Body of pancreas (tissue), 4 donors: ENCODE measurements at regions not wholly inside any gene's neighbourhood (a gene's known extent, or its start where the extent isn't known, plus 50 kb on each side); places are given as distances from the start of the nearest gene placed in this dataset.

ENCODE experiments used
- POLR2A ChIP-seq, 3 donors: fragments of 450-650 bp; IDR thresholded peaks; one replicate each; pipeline ENCODE4 v1.6.1; 2016; ENCODE audit warnings: antibody characterized with exemption in 3 of 3, mild to moderate bottlenecking in 2 of 3
- TF ChIP-seq, protein P1 (sequence below), 7 experiments: fragments of 450-650 bp in 4 of 7; fragments of 200-600 bp in 3 of 7; sonication (generic) in 3 of 7; IDR thresholded peaks; one replicate each; pipeline ENCODE4 v1.5.1; 2016 to 2019; ENCODE audit warnings: antibody characterized with exemption in 7 of 7

DNA sequence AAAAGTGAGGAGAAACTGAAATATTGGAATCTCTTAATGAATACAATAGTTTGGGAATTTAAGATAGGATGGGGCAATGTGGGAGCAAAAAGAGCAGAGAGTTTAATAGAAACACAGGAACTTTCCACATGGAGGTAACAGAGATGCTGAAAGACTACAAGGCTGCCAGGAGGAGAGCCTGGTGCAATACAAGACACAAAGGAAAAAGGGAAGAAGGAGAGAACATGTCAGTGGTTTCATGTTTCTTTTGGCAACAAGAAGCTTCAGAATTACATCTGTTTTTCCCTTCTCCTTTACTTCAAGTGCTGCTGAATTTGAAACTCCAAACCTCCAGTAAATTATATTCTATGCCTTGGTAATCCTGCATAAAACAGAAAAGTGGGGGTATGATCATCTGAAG lies 474.3 kb downstream of the FAT4 start:
- TF ChIP-seq, protein P1, sequence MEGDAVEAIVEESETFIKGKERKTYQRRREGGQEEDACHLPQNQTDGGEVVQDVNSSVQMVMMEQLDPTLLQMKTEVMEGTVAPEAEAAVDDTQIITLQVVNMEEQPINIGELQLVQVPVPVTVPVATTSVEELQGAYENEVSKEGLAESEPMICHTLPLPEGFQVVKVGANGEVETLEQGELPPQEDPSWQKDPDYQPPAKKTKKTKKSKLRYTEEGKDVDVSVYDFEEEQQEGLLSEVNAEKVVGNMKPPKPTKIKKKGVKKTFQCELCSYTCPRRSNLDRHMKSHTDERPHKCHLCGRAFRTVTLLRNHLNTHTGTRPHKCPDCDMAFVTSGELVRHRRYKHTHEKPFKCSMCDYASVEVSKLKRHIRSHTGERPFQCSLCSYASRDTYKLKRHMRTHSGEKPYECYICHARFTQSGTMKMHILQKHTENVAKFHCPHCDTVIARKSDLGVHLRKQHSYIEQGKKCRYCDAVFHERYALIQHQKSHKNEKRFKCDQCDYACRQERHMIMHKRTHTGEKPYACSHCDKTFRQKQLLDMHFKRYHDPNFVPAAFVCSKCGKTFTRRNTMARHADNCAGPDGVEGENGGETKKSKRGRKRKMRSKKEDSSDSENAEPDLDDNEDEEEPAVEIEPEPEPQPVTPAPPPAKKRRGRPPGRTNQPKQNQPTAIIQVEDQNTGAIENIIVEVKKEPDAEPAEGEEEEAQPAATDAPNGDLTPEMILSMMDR (IDR thresholded peaks at IDR 0.05): no peak
- no peak for TF ChIP-seq POLR2A (IDR thresholded peaks at IDR 0.05)
